ENCODE measurements at regions not wholly inside any gene's neighbourhood (a gene's known extent, or its start where the extent isn't known, plus 50 kb on each side); places are given as distances from the start of the nearest gene placed in this dataset.

GRCh38 chr7:41206267-41206666 lies 496.6 kb downstream of the INHBA start:
- DNase-seq (ENCODE audit: unreplicated experiment): no peak
- H3K9me3 Mint-ChIP-seq (ENCODE audit: unreplicated experiment): no peaks in the 10 kb centered on the region
- H3K4me1 Mint-ChIP-seq (ENCODE audit: insufficient read depth, unreplicated experiment): no peaks in the 10 kb centered on the region
- no peaks in the 10 kb centered on the region for H3K27me3 Mint-ChIP-seq (ENCODE audit: insufficient read depth, unreplicated experiment)
- ChIA-PET POLR2A (no interaction called here), CTCF (no interaction called here)
- TF ChIP-seq CTCF (IDR thresholded peaks at IDR 0.05; ENCODE audit: unreplicated experiment): no peak
- H3K27ac Mint-ChIP-seq (ENCODE audit: low read depth, unreplicated experiment): no peak overlapping the region
- intact Hi-C loops (cut with micrococcal nuclease): no loop called here
- BruUV-seq (replicated peaks): no TSS peak
- no peaks in the 10 kb centered on the region for H3K36me3 Mint-ChIP-seq (ENCODE audit: insufficient read depth, unreplicated experiment)
- H3K4me3 Mint-ChIP-seq (ENCODE audit: unreplicated experiment): no peak overlapping the region

- BruUV-seq (replicated peaks): no TSS peak
- POLR2A ChIA-PET: no interaction called here
These were observed 497.3 kb downstream of the INHBA start for GRCh38 chr7:41205600-41205999.

GRCh38 chr7:41203542-41203941 lies 499.3 kb downstream of the INHBA start:
- Mint-ChIP-seq H3K9me3 (ENCODE audit: unreplicated experiment) (no peaks in the 10 kb centered on the region), H3K4me1 (ENCODE audit: insufficient read depth, unreplicated experiment) (no peaks in the 10 kb centered on the region), H3K36me3 (ENCODE audit: insufficient read depth, unreplicated experiment) (no peaks in the 10 kb centered on the region), H3K4me3 (ENCODE audit: unreplicated experiment) (no peak overlapping the region), H3K27me3 (ENCODE audit: insufficient read depth, unreplicated experiment) (no peaks in the 10 kb centered on the region), H3K27ac (ENCODE audit: low read depth, unreplicated experiment) (no peak overlapping the region)
- CTCF ChIA-PET: no interaction called here
- no peak for TF ChIP-seq CTCF (IDR thresholded peaks at IDR 0.05; ENCODE audit: unreplicated experiment)
- POLR2A ChIA-PET: no interaction called here
- DNase-seq (ENCODE audit: unreplicated experiment): no peak
- no TSS peak for BruUV-seq (replicated peaks)
- intact Hi-C loops (cut with micrococcal nuclease): no loop called here

More at GRCh38 chr7:41205600-41205999, 497.3 kb downstream of the INHBA start:
- DNase-seq (ENCODE audit: unreplicated experiment): no peak
- Mint-ChIP-seq H3K36me3 (ENCODE audit: insufficient read depth, unreplicated experiment) (no peaks in the 10 kb centered on the region), H3K9me3 (ENCODE audit: unreplicated experiment) (no peaks in the 10 kb centered on the region), H3K27me3 (ENCODE audit: insufficient read depth, unreplicated experiment) (no peaks in the 10 kb centered on the region), H3K27ac (ENCODE audit: low read depth, unreplicated experiment) (no peak overlapping the region), H3K4me1 (ENCODE audit: insufficient read depth, unreplicated experiment) (no peaks in the 10 kb centered on the region), H3K4me3 (ENCODE audit: unreplicated experiment) (no peak overlapping the region)
- TF ChIP-seq CTCF (IDR thresholded peaks at IDR 0.05; ENCODE audit: unreplicated experiment): no peak
- intact Hi-C loops (cut with micrococcal nuclease): no loop called here
- CTCF ChIA-PET: no interaction called here

DNA sequence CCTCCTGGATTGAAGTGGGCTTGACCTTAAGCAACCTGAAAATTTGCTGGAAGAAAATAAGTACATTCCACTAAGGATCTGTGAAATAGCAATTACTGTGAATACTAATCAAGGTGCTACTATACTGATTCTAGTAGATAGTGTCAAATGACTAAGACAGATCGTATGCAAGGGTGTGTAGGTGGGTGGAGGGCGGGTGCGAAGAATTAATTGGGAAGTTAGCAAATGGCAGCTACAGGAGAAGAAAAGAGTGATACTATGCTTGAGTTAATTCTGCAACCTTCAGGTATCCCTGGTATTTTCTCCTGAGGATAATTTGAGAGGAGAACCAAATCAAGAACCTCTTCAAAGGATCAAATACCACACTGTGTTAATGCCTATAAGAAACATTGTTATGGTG lies 501.9 kb downstream of the INHBA start:
- Mint-ChIP-seq H3K27ac (ENCODE audit: low read depth, unreplicated experiment) (no peak overlapping the region), H3K9me3 (ENCODE audit: unreplicated experiment) (no peaks in the 10 kb centered on the region), H3K36me3 (ENCODE audit: insufficient read depth, unreplicated experiment) (no peaks in the 10 kb centered on the region), H3K4me3 (ENCODE audit: unreplicated experiment) (no peak overlapping the region), H3K27me3 (ENCODE audit: insufficient read depth, unreplicated experiment) (no peaks in the 10 kb centered on the region), H3K4me1 (ENCODE audit: insufficient read depth, unreplicated experiment) (no peaks in the 10 kb centered on the region)
- POLR2A ChIA-PET: no interaction called here
- no peak for TF ChIP-seq CTCF (IDR thresholded peaks at IDR 0.05; ENCODE audit: unreplicated experiment)
- CTCF ChIA-PET: no interaction called here
- DNase-seq (ENCODE audit: unreplicated experiment): no peak
- no TSS peak for BruUV-seq (replicated peaks)
- intact Hi-C loops (cut with micrococcal nuclease): no loop called here

Measured in MCF 10A (cell line).